H9 (cell line): ENCODE measurements at regions not wholly inside any gene's neighbourhood (a gene's known extent, or its start where the extent isn't known, plus 50 kb on each side); places are given as distances from the start of the nearest gene placed in this dataset.

Source experiments
- DNase-seq: peaks from one replicate; pipeline ENCODE4 v3.0.0-alpha.2; 2017
- H2AFZ ChIP-seq: one replicate; pipeline ENCODE4 v1.6.1; 2013; ENCODE audit warnings: mild to moderate bottlenecking, low read length, control low read depth, moderate library complexity
- H2AK5ac ChIP-seq: 2 replicates; pipeline ENCODE4 v1.6.1; 2013; ENCODE audit warnings: low read length, control low read depth, mixed read lengths; ENCODE audit not compliant: insufficient read length
- H2BK120ac ChIP-seq: one replicate; pipeline ENCODE4 v1.6.1; 2013; ENCODE audit warnings: low read depth, mild to moderate bottlenecking, low read length, control low read depth, inconsistent platforms; ENCODE audit not compliant: poor library complexity, severe bottlenecking
- H2BK12ac ChIP-seq: 2 replicates; pipeline ENCODE4 v1.6.1; 2013; ENCODE audit warnings: low read length, control low read depth, mixed read lengths, low read depth; ENCODE audit not compliant: insufficient read length
- H2BK15ac ChIP-seq: 2 replicates; pipeline ENCODE4 v1.6.1; 2013; ENCODE audit warnings: low read depth, low read length, control low read depth
- H2BK20ac ChIP-seq: one replicate; pipeline ENCODE4 v1.6.1; 2013; ENCODE audit warnings: low read depth, mild to moderate bottlenecking, low read length, control low read depth, inconsistent platforms; ENCODE audit not compliant: poor library complexity, severe bottlenecking
- H2BK5ac ChIP-seq: 2 replicates; pipeline ENCODE4 v1.6.1; 2013; ENCODE audit warnings: low read length, control low read depth, mixed read lengths; ENCODE audit not compliant: insufficient read length
- H3K14ac ChIP-seq: 2 replicates; pipeline ENCODE4 v1.6.1; 2013; ENCODE audit warnings: low read length, control low read depth; ENCODE audit not compliant: insufficient read depth
- H3K18ac ChIP-seq: 2 replicates; pipeline ENCODE4 v1.6.1; 2013; ENCODE audit warnings: low read depth, mild to moderate bottlenecking, mixed read lengths, low read length, control low read depth; ENCODE audit not compliant: insufficient read length
- H3K23ac ChIP-seq: 2 replicates; pipeline ENCODE4 v1.6.1; 2013; ENCODE audit warnings: low read length, control low read depth, mixed read lengths, low read depth; ENCODE audit not compliant: insufficient read length
- H3K23me2 ChIP-seq: 2 replicates; pipeline ENCODE4 v1.6.1; 2013; ENCODE audit warnings: low read depth, mild to moderate bottlenecking, mixed read lengths, low read length, control low read depth; ENCODE audit not compliant: insufficient read length, poor library complexity, severe bottlenecking
- H3K27ac ChIP-seq: 2 replicates; pipeline ENCODE4 v1.5.1; 2013; ENCODE audit warnings: low read length, control low read depth, mixed read lengths, low read depth; ENCODE audit not compliant: insufficient read length
- H3K27me3 ChIP-seq: 2 replicates; pipeline ENCODE4 v1.6.1; 2013; ENCODE audit warnings: low read length, control low read depth, inconsistent platforms; ENCODE audit not compliant: insufficient read depth
- H3K4ac ChIP-seq: 2 replicates; pipeline ENCODE4 v1.6.1; 2013; ENCODE audit warnings: low read depth, mild to moderate bottlenecking, control low read depth, inconsistent platforms, low read length, moderate library complexity
- H3K4me1 ChIP-seq: 2 replicates; pipeline ENCODE4 v1.6.1; 2013; ENCODE audit warnings: low read length, control low read depth, inconsistent platforms; ENCODE audit not compliant: insufficient read depth
- H3K4me2 ChIP-seq: 2 replicates; pipeline ENCODE4 v1.6.1; 2013; ENCODE audit warnings: low read length, control low read depth, mixed read lengths; ENCODE audit not compliant: insufficient read length, insufficient read depth
- H3K56ac ChIP-seq: 2 replicates; pipeline ENCODE4 v1.6.1; 2013; ENCODE audit warnings: low read depth, mild to moderate bottlenecking, mixed read lengths, low read length, control low read depth; ENCODE audit not compliant: insufficient read length
- H3K79me1 ChIP-seq: 2 replicates; pipeline ENCODE4 v1.6.1; 2013; ENCODE audit warnings: low read depth, mild to moderate bottlenecking, moderate library complexity, low read length, control low read depth, inconsistent platforms; ENCODE audit not compliant: insufficient read depth, poor library complexity, severe bottlenecking
- H3K79me2 ChIP-seq: 2 replicates; pipeline ENCODE4 v1.6.1; 2013; ENCODE audit warnings: low read length, control low read depth, inconsistent platforms; ENCODE audit not compliant: insufficient read depth
- H3K9ac ChIP-seq: 2 replicates; pipeline ENCODE4 v1.6.1; 2013; ENCODE audit warnings: low read length, control low read depth, mixed read lengths; ENCODE audit not compliant: insufficient read length; ENCODE audit errors: extremely low read depth
- H3K9me3 ChIP-seq: one replicate; pipeline ENCODE4 v1.6.1; 2013; ENCODE audit warnings: low read depth, low read length, inconsistent platforms; ENCODE audit not compliant: control insufficient read depth
- H3T11ph ChIP-seq: one replicate; pipeline ENCODE4 v1.6.1; 2013; ENCODE audit warnings: mild to moderate bottlenecking, low read length, control low read depth, inconsistent platforms
- H4K20me1 ChIP-seq: one replicate; pipeline ENCODE4 v1.6.1; 2013; ENCODE audit not compliant: control insufficient read depth, insufficient read length, insufficient read depth
- H4K5ac ChIP-seq: 2 replicates; pipeline ENCODE4 v1.6.1; 2013; ENCODE audit warnings: low read depth, mild to moderate bottlenecking, mixed read lengths, low read length, control low read depth; ENCODE audit not compliant: insufficient read length
- H4K8ac ChIP-seq: replicated peaks from 2 replicates; pipeline ENCODE4 v1.6.1; 2013; ENCODE audit warnings: low read length, control low read depth, mixed read lengths, low read depth; ENCODE audit not compliant: insufficient read length
- H4K91ac ChIP-seq: 2 replicates; pipeline ENCODE4 v1.6.1; 2013; ENCODE audit warnings: low read depth, mild to moderate bottlenecking, moderate library complexity, mixed read lengths, low read length, control low read depth; ENCODE audit not compliant: insufficient read length
- H3K27ac Mint-ChIP-seq, 3 experiments: 2 replicates in 2 of 3; 3 replicates in 1 of 3; pipeline ENCODE4 v1.8.0; 2020 to 2021; ENCODE audit warnings: mixed read lengths in 3 of 3, mild to moderate bottlenecking in 1 of 3, moderate library complexity in 1 of 3
- H3K27me3 Mint-ChIP-seq: 2 replicates; pipeline ENCODE4 v1.8.0; 2021; ENCODE audit warnings: low read depth, mild to moderate bottlenecking, moderate library complexity, mixed read lengths
- H3K36me3 Mint-ChIP-seq, 3 experiments: 2 replicates in 2 of 3; 3 replicates in 1 of 3; pipeline ENCODE4 v1.8.0; 2020 to 2021; ENCODE audit warnings: low read depth in 3 of 3, mixed read lengths in 3 of 3; ENCODE audit not compliant: insufficient read depth in 1 of 3
- H3K4me1 Mint-ChIP-seq, 2 experiments: 2 replicates each; pipeline ENCODE4 v1.8.0; 2020; ENCODE audit warnings: mixed read lengths in 2 of 2
- H3K4me3 Mint-ChIP-seq, 2 experiments: 2 replicates in 1 of 2; 3 replicates in 1 of 2; pipeline ENCODE4 v1.8.0; 2020 to 2021; ENCODE audit warnings: mild to moderate bottlenecking in 2 of 2, mixed read lengths in 2 of 2, moderate library complexity in 1 of 2
- H3K9me3 Mint-ChIP-seq, 2 experiments: 2 replicates in 1 of 2; 3 replicates in 1 of 2; pipeline ENCODE4 v1.8.0; 2020; ENCODE audit warnings: mild to moderate bottlenecking in 2 of 2, mixed read lengths in 2 of 2, moderate library complexity in 1 of 2
- WGBS: extraction: QIAGEN DNeasy Blood & Tissue Kit; methylation state at CpG from one replicate; pipeline ENCODE4 v1.1.7; 2013; ENCODE audit warnings: missing lambda C conversion rate, low lambda C conversion rate, mixed read lengths; ENCODE audit not compliant: insufficient read length; ENCODE audit errors: extremely low coverage; 5-methylcytosine and 5-hydroxymethylcytosine counted together
- TF ChIP-seq, protein P1 (sequence below): fragments of 200-600 bp; sonication (generic); conservative IDR thresholded peaks from 3 replicates; pipeline ENCODE4 v1.8.0; 2021; ENCODE audit warnings: antibody characterized with exemption, mild to moderate bottlenecking

DNA sequence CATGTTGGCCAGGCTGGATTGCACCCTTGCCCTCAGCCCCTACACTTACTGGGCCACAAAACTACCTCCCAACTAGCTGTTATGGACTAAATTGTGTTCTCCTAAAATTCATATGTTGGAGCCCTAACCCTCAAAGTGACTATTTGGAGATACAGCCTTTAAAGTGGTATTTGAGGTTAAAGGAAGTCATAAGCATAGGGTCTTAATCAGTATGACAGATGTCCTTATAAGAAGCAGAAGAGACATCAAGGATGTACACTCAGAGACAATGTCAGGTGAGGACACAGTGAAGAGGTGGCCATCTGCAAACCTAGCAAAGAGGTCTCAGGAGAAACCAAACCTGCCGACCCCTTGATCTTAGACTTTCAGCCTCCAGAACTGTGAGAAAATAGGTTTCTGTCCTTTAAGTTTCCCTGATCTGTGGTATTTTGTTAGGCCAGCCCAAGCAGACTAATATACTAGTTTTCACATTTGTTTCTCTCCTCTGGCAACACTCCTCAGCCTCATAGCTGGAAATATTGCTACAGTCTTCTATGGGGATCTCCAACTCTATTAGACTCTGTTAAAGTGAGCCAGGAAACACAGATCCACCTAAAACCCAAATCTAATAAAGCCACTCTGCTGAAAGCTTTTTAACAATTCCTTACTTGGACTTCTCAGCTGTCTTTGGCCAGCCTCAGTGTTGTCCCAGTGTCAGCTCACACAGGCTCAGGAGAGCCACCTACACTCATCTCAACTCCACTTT, 256.5 kb downstream of the TBC1D4 start:
- no peak for DNase-seq
- Mint-ChIP-seq H3K27ac (no peak overlapping the region), H3K27me3 (peaks cover 8% of the 10 kb centered on the region), H3K36me3 (no peaks in the 10 kb centered on the region), H3K4me3 (no peak overlapping the region), H3K9me3 (no peaks in the 10 kb centered on the region), H3K4me1 (peaks cover 2 to 5% of the 10 kb centered on the region in 2 experiments; a peak in 2 of 4 replicates)
- Histone ChIP-seq H3K79me1 (no peaks in the 10 kb centered on the region), H3K27me3 (no peaks in the 10 kb centered on the region), H2BK5ac (no peak overlapping the region), H3K4ac (no peak overlapping the region), H3K79me2 (no peaks in the 10 kb centered on the region), H3T11ph (no peak overlapping the region), H3K14ac (no peak overlapping the region), H3K23me2 (no peaks in the 10 kb centered on the region), H3K23ac (no peak overlapping the region), H2AFZ (no peak overlapping the region), H2BK120ac (no peak overlapping the region), H3K56ac (no peak overlapping the region), H3K4me1 (no peaks in the 10 kb centered on the region), H4K20me1 (no peaks in the 10 kb centered on the region), H3K9me3 (no peaks in the 10 kb centered on the region), H4K91ac (no peak overlapping the region), H4K5ac (no peak overlapping the region), H3K4me2 (no peak overlapping the region), H3K18ac (no peak overlapping the region), H3K27ac (no peak overlapping the region), H2BK12ac (no peak overlapping the region), H3K9ac (no peak overlapping the region), H4K8ac (no peak overlapping the region), H2BK20ac (no peak overlapping the region), H2BK15ac (no peak overlapping the region), H2AK5ac (no peak overlapping the region)
- WGBS: no CpG with 5 or more reads among the region's 1 CpG
- TF ChIP-seq, protein P1, sequence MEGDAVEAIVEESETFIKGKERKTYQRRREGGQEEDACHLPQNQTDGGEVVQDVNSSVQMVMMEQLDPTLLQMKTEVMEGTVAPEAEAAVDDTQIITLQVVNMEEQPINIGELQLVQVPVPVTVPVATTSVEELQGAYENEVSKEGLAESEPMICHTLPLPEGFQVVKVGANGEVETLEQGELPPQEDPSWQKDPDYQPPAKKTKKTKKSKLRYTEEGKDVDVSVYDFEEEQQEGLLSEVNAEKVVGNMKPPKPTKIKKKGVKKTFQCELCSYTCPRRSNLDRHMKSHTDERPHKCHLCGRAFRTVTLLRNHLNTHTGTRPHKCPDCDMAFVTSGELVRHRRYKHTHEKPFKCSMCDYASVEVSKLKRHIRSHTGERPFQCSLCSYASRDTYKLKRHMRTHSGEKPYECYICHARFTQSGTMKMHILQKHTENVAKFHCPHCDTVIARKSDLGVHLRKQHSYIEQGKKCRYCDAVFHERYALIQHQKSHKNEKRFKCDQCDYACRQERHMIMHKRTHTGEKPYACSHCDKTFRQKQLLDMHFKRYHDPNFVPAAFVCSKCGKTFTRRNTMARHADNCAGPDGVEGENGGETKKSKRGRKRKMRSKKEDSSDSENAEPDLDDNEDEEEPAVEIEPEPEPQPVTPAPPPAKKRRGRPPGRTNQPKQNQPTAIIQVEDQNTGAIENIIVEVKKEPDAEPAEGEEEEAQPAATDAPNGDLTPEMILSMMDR: no peak
